GM12801 (cell line): ENCODE measurements at regions not wholly inside any gene's neighbourhood (a gene's known extent, or its start where the extent isn't known, plus 50 kb on each side); places are given as distances from the start of the nearest gene placed in this dataset.

Experiments used
- TF ChIP-seq, protein P1 (sequence below): IDR thresholded peaks from one replicate; pipeline ENCODE4 v1.5.1; 2011; ENCODE audit warnings: control low read depth; ENCODE audit not compliant: insufficient read length; ENCODE audit errors: extremely low read depth

GRCh38 chr5:157925786-157926671 lies 67.1 kb upstream of the CLINT1 start:
- TF ChIP-seq, protein P1, sequence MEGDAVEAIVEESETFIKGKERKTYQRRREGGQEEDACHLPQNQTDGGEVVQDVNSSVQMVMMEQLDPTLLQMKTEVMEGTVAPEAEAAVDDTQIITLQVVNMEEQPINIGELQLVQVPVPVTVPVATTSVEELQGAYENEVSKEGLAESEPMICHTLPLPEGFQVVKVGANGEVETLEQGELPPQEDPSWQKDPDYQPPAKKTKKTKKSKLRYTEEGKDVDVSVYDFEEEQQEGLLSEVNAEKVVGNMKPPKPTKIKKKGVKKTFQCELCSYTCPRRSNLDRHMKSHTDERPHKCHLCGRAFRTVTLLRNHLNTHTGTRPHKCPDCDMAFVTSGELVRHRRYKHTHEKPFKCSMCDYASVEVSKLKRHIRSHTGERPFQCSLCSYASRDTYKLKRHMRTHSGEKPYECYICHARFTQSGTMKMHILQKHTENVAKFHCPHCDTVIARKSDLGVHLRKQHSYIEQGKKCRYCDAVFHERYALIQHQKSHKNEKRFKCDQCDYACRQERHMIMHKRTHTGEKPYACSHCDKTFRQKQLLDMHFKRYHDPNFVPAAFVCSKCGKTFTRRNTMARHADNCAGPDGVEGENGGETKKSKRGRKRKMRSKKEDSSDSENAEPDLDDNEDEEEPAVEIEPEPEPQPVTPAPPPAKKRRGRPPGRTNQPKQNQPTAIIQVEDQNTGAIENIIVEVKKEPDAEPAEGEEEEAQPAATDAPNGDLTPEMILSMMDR = no peak

DNA sequence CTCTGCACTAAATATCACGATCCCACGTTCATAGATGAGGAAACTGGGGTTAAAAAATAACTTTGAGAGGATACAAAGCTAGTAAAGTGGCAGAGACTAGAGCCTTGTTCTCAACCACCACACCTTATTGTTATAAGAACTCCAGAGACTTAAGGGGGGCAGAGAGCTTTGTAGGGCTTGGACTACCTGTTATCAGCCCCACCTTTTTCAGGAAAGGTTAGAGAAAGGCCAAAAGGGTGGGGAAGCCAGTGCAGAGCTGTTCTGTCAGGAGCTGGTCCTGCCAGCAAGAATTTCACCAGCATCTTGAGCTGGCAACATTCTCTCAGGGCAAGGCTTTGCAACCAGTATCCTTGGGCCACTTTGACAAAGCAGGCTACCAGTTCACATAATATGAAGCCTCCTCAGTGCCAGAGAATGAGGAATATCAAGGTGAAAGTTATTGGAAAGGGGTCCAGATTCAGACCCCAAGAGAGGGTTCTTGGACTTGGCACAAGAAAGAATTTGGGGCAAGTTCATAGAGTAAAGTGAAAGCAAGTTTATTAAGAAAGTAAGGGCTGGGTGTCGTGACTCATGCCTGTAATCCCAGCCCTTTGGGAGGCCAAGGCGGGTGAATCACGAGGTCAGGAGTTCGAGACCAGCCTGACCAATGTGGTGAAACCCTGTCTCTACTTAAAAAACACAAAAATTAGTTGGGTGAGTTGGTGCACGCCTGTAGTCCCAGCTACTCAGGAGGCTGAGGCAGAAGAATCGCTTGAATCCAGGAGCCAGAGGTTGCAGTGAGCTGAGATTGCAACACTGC lies 66.2 kb upstream of the CLINT1 start:
- TF ChIP-seq, protein P1 = no peak

- TF ChIP-seq, protein P1 = no peak
These were observed 65.5 kb upstream of the CLINT1 start for GRCh38 chr5:157924490-157924889.

DNA sequence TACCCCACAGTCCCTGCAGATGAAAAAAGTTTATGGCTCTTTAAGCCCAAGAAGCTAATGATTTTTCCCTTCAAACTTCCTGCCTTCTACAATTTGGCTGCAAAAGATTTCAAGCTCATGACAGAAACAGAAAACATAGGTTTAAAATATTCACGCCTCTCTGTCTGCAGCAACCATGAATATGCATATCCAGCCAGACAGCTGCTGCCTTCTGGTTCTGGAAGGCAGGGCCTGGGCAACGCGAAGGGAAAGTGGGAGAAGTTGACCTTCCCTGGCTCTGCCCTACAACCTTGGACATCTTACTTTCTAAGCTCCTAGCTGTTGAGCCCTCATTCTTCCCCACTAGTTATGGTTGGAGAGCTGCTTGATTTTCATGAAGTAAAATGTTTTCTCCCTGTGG lies 64.8 kb upstream of the CLINT1 start:
- TF ChIP-seq, protein P1 = no peak

- TF ChIP-seq, protein P1 = no peak
These were observed 63.1 kb upstream of the CLINT1 start for GRCh38 chr5:157922026-157922425.

GRCh38 chr5:157920828-157921170 lies 61.9 kb upstream of the CLINT1 start:
- TF ChIP-seq, protein P1 = no peak
